Stimulated activated effector memory CD8-positive, alpha-beta T cell treated with anti-CD3 and anti-CD28 coated beads, Interleukin-12 subunit alpha, Interleukin-12 subunit beta, amount 100 ng/mL, for 72 hours (primary cell): ENCODE measurements at regions not wholly inside any gene's neighbourhood (a gene's known extent, or its start where the extent isn't known, plus 50 kb on each side); places are given as distances from the start of the nearest gene placed in this dataset.
A peak's percentile ranks its signal among the peaks of the same experiment; 100 is the strongest.

Experiments used
- ATAC-seq: fragments of 150-1000 bp; cut with Tn5 transposase; 2 replicates; pipeline ENCODE4 v1.10.0; 2021
- DNase-seq, 2 donors: peaks; one replicate each; pipeline ENCODE4 v3.0.0; 2021 to 2022; ENCODE audit warnings: low spot score in 2 of 2
- H3K27ac Mint-ChIP-seq: one replicate; pipeline ENCODE4 v1.8.0; 2022; ENCODE audit warnings: mild to moderate bottlenecking, mixed read lengths
- H3K36me3 Mint-ChIP-seq: one replicate; pipeline ENCODE4 v1.8.0; 2022; ENCODE audit warnings: mild to moderate bottlenecking, mixed read lengths
- H3K4me1 Mint-ChIP-seq: one replicate; pipeline ENCODE4 v1.8.0; 2022; ENCODE audit warnings: mixed read lengths
- H3K4me3 Mint-ChIP-seq: one replicate; pipeline ENCODE4 v1.8.0; 2022; ENCODE audit warnings: mild to moderate bottlenecking, mixed read lengths
- H3K9me3 Mint-ChIP-seq: one replicate; pipeline ENCODE4 v1.8.0; 2022; ENCODE audit warnings: mixed read lengths

GRCh38 chr3:134743006-134743405 lies 52.1 kb upstream of the EPHB1 start:
- no peaks in the 10 kb centered on the region for H3K36me3 Mint-ChIP-seq
- no peak for DNase-seq
- no peak overlapping the region for H3K27ac Mint-ChIP-seq
- peak; percentile 32 for ATAC-seq
- H3K4me3 Mint-ChIP-seq: no peak overlapping the region
- H3K4me1 Mint-ChIP-seq: no peaks in the 10 kb centered on the region
- no peaks in the 10 kb centered on the region for H3K9me3 Mint-ChIP-seq
